Adrenal gland (tissue), 9 donors: ENCODE measurements at regions not wholly inside any gene's neighbourhood (a gene's known extent, or its start where the extent isn't known, plus 50 kb on each side); places are given as distances from the start of the nearest gene placed in this dataset.

ENCODE experiments used
- DNase-seq, 7 donors: peaks; one replicate each; pipeline ENCODE4 v3.0.0-alpha.2; 2019 to 2020
- H3K27ac ChIP-seq, 5 donors: fragments of 200-600 bp; sonication (generic) in 4 of 5; 1 replicate in 3 of 5; 2 replicates in 2 of 5; pipeline versions ENCODE4 v1.5.1 to v1.8.0; 2016 to 2020; ENCODE audit warnings: mild to moderate bottlenecking in 1 of 5
- H3K27me3 ChIP-seq: fragments of 200-600 bp; 2 replicates; pipeline ENCODE4 v1.8.0; 2021
- H3K36me3 ChIP-seq, 2 donors: fragments of 200-600 bp; replicated peaks in 1 of 2; 1 replicate in 1 of 2; 2 replicates in 1 of 2; pipeline versions ENCODE4 v1.5.1 to v1.8.0; 2018 to 2022
- H3K4me1 ChIP-seq, 2 donors: fragments of 200-600 bp; replicated peaks in 1 of 2; 1 replicate in 1 of 2; 2 replicates in 1 of 2; pipeline versions ENCODE4 v1.5.1 to v1.8.0; 2018 to 2021
- H3K4me3 ChIP-seq, 4 donors: fragments of 200-600 bp; sonication (generic) in 3 of 4; one replicate each; pipeline ENCODE4 v1.5.1; 2016 to 2018
- H3K9me3 ChIP-seq, 3 donors: fragments of 200-600 bp; sonication (generic) in 1 of 3; replicated peaks in 1 of 3; 1 replicate in 2 of 3; 2 replicates in 1 of 3; pipeline versions ENCODE4 v1.5.1 to v1.8.0; 2016 to 2021
- POLR2A ChIP-seq, 2 donors: fragments of 450-650 bp; IDR thresholded peaks; one replicate each; pipeline ENCODE4 v1.6.1; 2017; ENCODE audit warnings: antibody characterized with exemption in 2 of 2, mild to moderate bottlenecking in 2 of 2, moderate library complexity in 1 of 2
- WGBS, 4 donors: extraction: QIAGEN DNeasy Blood & Tissue Kit in 2 of 4; methylation state at CpG; one replicate each; pipeline versions ENCODE4 v1.1.5 to v1.1.7; 2013 to 2017; 5-methylcytosine and 5-hydroxymethylcytosine counted together
- intact Hi-C, 2 donors: fragments of 100-400 bp; cut with DNase I; formaldehyde crosslinking; loops; one replicate each; pipeline versions ENCODE4 v1.14.1 to v1.15.0; 2022 to 2023
- TF ChIP-seq, protein P1 (sequence below), 6 experiments: fragments of 450-650 bp in 4 of 6; fragments of 200-600 bp in 2 of 6; sonication (generic) in 1 of 6; IDR thresholded peaks; 1 replicate in 5 of 6; 2 replicates in 1 of 6; pipeline versions ENCODE4 v1.5.1 to v1.8.0; 2016 to 2021; ENCODE audit warnings: antibody characterized with exemption in 6 of 6, mild to moderate bottlenecking in 2 of 6, moderate library complexity in 1 of 6
- donor health status: healthy with polysubstance abuse.
- donor health status: Bipolar disorder and iron deficiency.
- donor health status: DM: yes; HTN: yes; CAD: no.
- donor health status: DM: no; HTN: no; CAD: no.
- donor health status: DM: no; HTN: no; CAD: no.

DNA sequence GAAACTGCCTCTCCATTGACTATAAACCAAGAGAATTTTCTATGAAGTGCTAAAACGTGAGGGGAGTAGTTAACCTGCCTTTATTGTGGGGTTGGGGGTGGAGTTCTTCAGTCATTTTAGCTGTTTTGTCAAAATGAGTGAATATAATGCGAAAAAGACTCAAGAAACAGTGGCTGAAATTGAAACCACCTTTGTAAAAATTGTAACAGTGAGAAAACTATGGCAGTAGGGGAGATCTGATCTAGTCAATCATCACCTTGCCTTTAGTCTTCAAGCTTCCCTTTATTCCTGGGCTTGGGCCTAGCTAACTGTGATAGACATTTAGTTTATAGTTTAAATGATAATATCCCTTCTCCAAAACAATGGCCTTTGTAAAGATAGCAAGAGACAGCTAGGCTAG lies 1927.3 kb downstream of the STIM2 start:
- Histone ChIP-seq H3K27me3 (no peaks in the 10 kb centered on the region), H3K4me1 (no peaks in the 10 kb centered on the region), H3K36me3 (no peaks in the 10 kb centered on the region), H3K27ac (no peak overlapping the region), H3K4me3 (no peak overlapping the region), H3K9me3 (no peaks in the 10 kb centered on the region)
- DNase-seq = no peak
- intact Hi-C loops = no loop called here
- WGBS, 4 donors = 47 to 60% (median 58%) methylated on average over 2 of the region's 2 CpGs
- no peak for TF ChIP-seq POLR2A (IDR thresholded peaks at IDR 0.05)
- TF ChIP-seq, protein P1, sequence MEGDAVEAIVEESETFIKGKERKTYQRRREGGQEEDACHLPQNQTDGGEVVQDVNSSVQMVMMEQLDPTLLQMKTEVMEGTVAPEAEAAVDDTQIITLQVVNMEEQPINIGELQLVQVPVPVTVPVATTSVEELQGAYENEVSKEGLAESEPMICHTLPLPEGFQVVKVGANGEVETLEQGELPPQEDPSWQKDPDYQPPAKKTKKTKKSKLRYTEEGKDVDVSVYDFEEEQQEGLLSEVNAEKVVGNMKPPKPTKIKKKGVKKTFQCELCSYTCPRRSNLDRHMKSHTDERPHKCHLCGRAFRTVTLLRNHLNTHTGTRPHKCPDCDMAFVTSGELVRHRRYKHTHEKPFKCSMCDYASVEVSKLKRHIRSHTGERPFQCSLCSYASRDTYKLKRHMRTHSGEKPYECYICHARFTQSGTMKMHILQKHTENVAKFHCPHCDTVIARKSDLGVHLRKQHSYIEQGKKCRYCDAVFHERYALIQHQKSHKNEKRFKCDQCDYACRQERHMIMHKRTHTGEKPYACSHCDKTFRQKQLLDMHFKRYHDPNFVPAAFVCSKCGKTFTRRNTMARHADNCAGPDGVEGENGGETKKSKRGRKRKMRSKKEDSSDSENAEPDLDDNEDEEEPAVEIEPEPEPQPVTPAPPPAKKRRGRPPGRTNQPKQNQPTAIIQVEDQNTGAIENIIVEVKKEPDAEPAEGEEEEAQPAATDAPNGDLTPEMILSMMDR (IDR thresholded peaks at IDR 0.05) = no peak

GRCh38 chr4:28788929-28789490 lies 1928.4 kb downstream of the STIM2 start:
- no peaks in the 10 kb centered on the region for H3K4me1 ChIP-seq
- WGBS, 4 donors = 82 to 89% (median 86%) methylated on average over 12 of the region's 12 CpGs
- no peak overlapping the region for H3K27ac ChIP-seq
- no peaks in the 10 kb centered on the region for H3K9me3 ChIP-seq
- no peaks in the 10 kb centered on the region for H3K36me3 ChIP-seq
- intact Hi-C loops = no loop called here
- H3K4me3 ChIP-seq = no peak overlapping the region
- TF ChIP-seq, protein P1 (IDR thresholded peaks at IDR 0.05) = no peak
- no peaks in the 10 kb centered on the region for H3K27me3 ChIP-seq
- DNase-seq = no peak

DNA sequence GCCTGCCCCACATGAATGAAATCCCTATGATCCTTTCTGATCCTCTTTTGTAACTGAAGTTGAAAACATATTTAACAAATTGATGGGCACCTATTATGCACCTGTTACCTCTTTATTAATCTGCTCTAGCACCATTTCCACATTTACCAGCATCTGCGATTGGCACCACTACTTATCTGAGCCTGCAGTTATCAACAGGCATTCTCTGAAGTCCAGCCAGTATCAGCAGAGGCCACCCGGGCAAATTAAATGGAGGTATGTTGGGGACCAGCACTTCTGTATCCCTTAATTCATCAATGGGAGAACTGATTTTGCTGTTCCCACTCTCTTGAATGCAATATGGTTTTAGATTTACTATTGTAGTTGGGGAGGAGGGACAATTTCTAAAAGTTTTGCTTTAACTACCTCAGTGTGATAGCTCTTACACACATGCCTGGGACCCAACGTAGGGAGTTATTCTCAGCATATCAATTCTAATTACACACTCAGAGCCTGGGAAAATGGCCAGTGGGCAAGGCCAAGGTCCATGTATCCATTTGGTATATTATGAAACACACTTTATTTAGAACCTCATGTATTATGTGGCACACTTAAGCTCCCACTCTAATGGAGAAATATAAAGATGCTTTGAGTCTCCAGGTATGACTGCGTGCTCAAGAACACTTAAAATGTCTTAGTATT lies 1927.1 kb upstream of the PCDH7 start:
- Histone ChIP-seq H3K4me1 (no peaks in the 10 kb centered on the region), H3K4me3 (no peak overlapping the region), H3K27me3 (no peaks in the 10 kb centered on the region), H3K9me3 (no peaks in the 10 kb centered on the region), H3K27ac (no peak overlapping the region), H3K36me3 (no peaks in the 10 kb centered on the region)
- 59 to 73% (median 71%) methylated on average over 4 of the region's 4 CpGs for WGBS, 4 donors
- intact Hi-C loops = no loop called here
- TF ChIP-seq, protein P1 (IDR thresholded peaks at IDR 0.05) = no peak
- TF ChIP-seq POLR2A (IDR thresholded peaks at IDR 0.05) = no peak
- no peak for DNase-seq

GRCh38 chr4:28799696-28800095 lies 1920.5 kb upstream of the PCDH7 start:
- no peak for DNase-seq
- H3K9me3 ChIP-seq = no peaks in the 10 kb centered on the region
- no peak for TF ChIP-seq POLR2A (IDR thresholded peaks at IDR 0.05)
- TF ChIP-seq, protein P1 (IDR thresholded peaks at IDR 0.05) = no peak
- 53 to 66% (median 60%) methylated on average over 2 of the region's 2 CpGs for WGBS, 4 donors
- H3K4me1 ChIP-seq = no peaks in the 10 kb centered on the region
- intact Hi-C loops = no loop called here
- no peak overlapping the region for H3K27ac ChIP-seq
- no peaks in the 10 kb centered on the region for H3K36me3 ChIP-seq
- no peak overlapping the region for H3K4me3 ChIP-seq
- no peaks in the 10 kb centered on the region for H3K27me3 ChIP-seq
